H1 (cell line): ENCODE measurements at regions not wholly inside any gene's neighbourhood (a gene's known extent, or its start where the extent isn't known, plus 50 kb on each side); places are given as distances from the start of the nearest gene placed in this dataset.

Experiments
- CTCF ChIA-PET: fragments of 300-600 bp; sonication (Branson Sonifier 250); formaldehyde crosslinking; loops from one replicate; lab custom pipeline; 2021; ENCODE audit not compliant: partially characterized antibody; lab: Charles Lee
- POLR2A ChIA-PET: fragments of 300-600 bp; sonication (Branson Sonifier 250); formaldehyde crosslinking; loops from one replicate; lab custom pipeline; 2021; ENCODE audit warnings: inconsistent platforms; ENCODE audit not compliant: partially characterized antibody; lab: Charles Lee
- DNase-seq, 2 experiments: peaks; one replicate each; pipeline versions ENCODE4 v3.0.0 to v3.0.0-alpha.2; 2010 to 2022; ENCODE audit warnings: low spot score in 2 of 2, low read depth in 1 of 2, mixed read lengths in 1 of 2
- FAIRE-seq: peaks from 2 replicates; lab custom pipeline; 2011; peaks lifted over from hg19 to GRCh38; lab: Jason Lieb, UNC
- H2AFZ ChIP-seq: 2 replicates; pipeline ENCODE4 v1.8.1; 2012; ENCODE audit warnings: low read length, inconsistent platforms
- H2AK5ac ChIP-seq: 2 replicates; pipeline ENCODE4 v1.6.1; 2013; ENCODE audit warnings: low read depth, low read length
- H2BK120ac ChIP-seq: replicated peaks from 2 replicates; pipeline ENCODE3; 2013; ENCODE audit warnings: low read depth, low read length, inconsistent platforms
- H2BK12ac ChIP-seq: 2 replicates; pipeline ENCODE4 v1.6.1; 2013; ENCODE audit warnings: low read depth, low read length
- H2BK15ac ChIP-seq: 2 replicates; pipeline ENCODE4 v1.6.1; 2013; ENCODE audit warnings: low read length
- H2BK20ac ChIP-seq: 2 replicates; pipeline ENCODE4 v1.6.1; 2013; ENCODE audit warnings: low read length
- H2BK5ac ChIP-seq: 2 replicates; pipeline ENCODE4 v1.6.1; 2013; ENCODE audit warnings: low read depth, low read length
- H3K14ac ChIP-seq: 2 replicates; pipeline ENCODE4 v1.6.1; 2013; ENCODE audit warnings: inconsistent platforms; ENCODE audit not compliant: insufficient read length
- H3K18ac ChIP-seq: 2 replicates; pipeline ENCODE4 v1.6.1; 2013; ENCODE audit warnings: low read length; ENCODE audit errors: extremely low read depth
- H3K23ac ChIP-seq: 2 replicates; pipeline ENCODE4 v1.6.1; 2013; ENCODE audit warnings: inconsistent platforms; ENCODE audit not compliant: insufficient read length
- H3K23me2 ChIP-seq: 2 replicates; pipeline ENCODE4 v1.6.1; 2013; ENCODE audit warnings: low read depth, low read length
- H3K27ac ChIP-seq: 2 replicates; pipeline ENCODE4 v1.6.1; 2011; ENCODE audit warnings: low read depth, low read length, inconsistent platforms
- H3K27me3 ChIP-seq, 4 experiments: replicated peaks in 1 of 4; 1 replicate in 1 of 4; 2 replicates in 3 of 4; pipeline versions ENCODE4 v1.6.1 to v1.8.1; 2011 to 2013; ENCODE audit warnings: low read length in 3 of 4, mild to moderate bottlenecking in 3 of 4, inconsistent platforms in 2 of 4, mixed read lengths in 2 of 4, moderate library complexity in 1 of 4; ENCODE audit not compliant: control insufficient read depth in 3 of 4, insufficient read depth in 3 of 4; ENCODE audit errors: extremely low read depth in 1 of 4
- H3K36me3 ChIP-seq, 4 experiments: 2 replicates each; pipeline versions ENCODE4 v1.6.1 to v1.8.1; 2011 to 2013; ENCODE audit warnings: mild to moderate bottlenecking in 4 of 4, low read length in 3 of 4, moderate library complexity in 2 of 4, control low read depth in 1 of 4, inconsistent platforms in 1 of 4; ENCODE audit not compliant: insufficient read depth in 4 of 4, control insufficient read depth in 2 of 4
- H3K4ac ChIP-seq: replicated peaks from 2 replicates; pipeline ENCODE3; 2013; ENCODE audit warnings: low read length, low read depth, mixed read lengths, inconsistent platforms; ENCODE audit not compliant: insufficient read length
- H3K4me1 ChIP-seq, 4 experiments: replicated peaks in 1 of 4; 1 replicate in 1 of 4; 2 replicates in 3 of 4; pipeline versions ENCODE4 v1.6.1 to v1.8.1; 2011 to 2013; ENCODE audit warnings: low read length in 3 of 4, inconsistent platforms in 2 of 4, mixed read lengths in 1 of 4; ENCODE audit not compliant: insufficient read depth in 4 of 4, control insufficient read depth in 3 of 4
- H3K4me2 ChIP-seq, 2 experiments: 2 replicates each; pipeline versions ENCODE4 v1.6.1 to v1.8.1; 2011 to 2013; ENCODE audit warnings: low read depth in 2 of 2, low read length in 2 of 2, control low read depth in 1 of 2, inconsistent platforms in 1 of 2, mild to moderate bottlenecking in 1 of 2; ENCODE audit not compliant: insufficient read depth in 1 of 2
- H3K4me3 ChIP-seq, 4 experiments: fragments of 200-600, 300-600 bp in 1 of 4; sonication (generic), shearing (Covaris generic), sonication (Bioruptor Twin) in 1 of 4; 2 replicates each; pipeline versions ENCODE4 v1.5.1 to v1.8.1; 2011 to 2016; ENCODE audit warnings: low read length in 4 of 4, low read depth in 3 of 4, control low read depth in 2 of 4, inconsistent platforms in 2 of 4, mild to moderate bottlenecking in 2 of 4, mixed read lengths in 1 of 4, moderate library complexity in 1 of 4; ENCODE audit not compliant: insufficient read depth in 2 of 4; ENCODE audit errors: extremely low read depth in 1 of 4
- H3K56ac ChIP-seq: replicated peaks from 2 replicates; pipeline ENCODE3; 2013; ENCODE audit warnings: low read depth, mild to moderate bottlenecking, mixed read lengths, low read length, inconsistent platforms; ENCODE audit not compliant: insufficient read length
- H3K79me1 ChIP-seq: 2 replicates; pipeline ENCODE4 v1.6.1; 2013; ENCODE audit warnings: low read depth, low read length, control low read depth
- H3K79me2 ChIP-seq, 2 experiments: 2 replicates each; pipeline versions ENCODE4 v1.6.1 to v1.8.1; 2012 to 2013; ENCODE audit warnings: low read length in 2 of 2, mild to moderate bottlenecking in 2 of 2, inconsistent platforms in 1 of 2; ENCODE audit not compliant: insufficient read depth in 2 of 2, control insufficient read depth in 1 of 2
- H3K9ac ChIP-seq, 4 experiments: replicated peaks in 1 of 4; 1 replicate in 1 of 4; 2 replicates in 3 of 4; pipeline versions ENCODE4 v1.6.1 to v1.8.1; 2011 to 2013; ENCODE audit warnings: low read depth in 3 of 4, low read length in 3 of 4, control low read depth in 2 of 4, mild to moderate bottlenecking in 2 of 4, moderate library complexity in 2 of 4, inconsistent platforms in 1 of 4; ENCODE audit errors: extremely low read depth in 1 of 4
- H3K9me3 ChIP-seq, 2 experiments: 2 replicates each; pipeline versions ENCODE4 v1.6.1 to v1.8.1; 2012 to 2013; ENCODE audit warnings: mild to moderate bottlenecking in 2 of 2, moderate library complexity in 2 of 2, control low read depth in 1 of 2, inconsistent platforms in 1 of 2, low read depth in 1 of 2, low read length in 1 of 2, mixed read lengths in 1 of 2; ENCODE audit not compliant: insufficient read depth in 2 of 2
- H4K20me1 ChIP-seq, 2 experiments: replicated peaks in 1 of 2; 2 replicates each; pipeline versions ENCODE3 to v1.8.1; 2011 to 2013; ENCODE audit warnings: inconsistent platforms in 2 of 2, low read length in 2 of 2, mild to moderate bottlenecking in 1 of 2; ENCODE audit not compliant: insufficient read depth in 2 of 2, control insufficient read depth in 1 of 2
- H4K5ac ChIP-seq: 2 replicates; pipeline ENCODE4 v1.6.1; 2013; ENCODE audit warnings: low read length, low read depth, mixed read lengths, inconsistent platforms; ENCODE audit not compliant: insufficient read length
- H4K8ac ChIP-seq: 2 replicates; pipeline ENCODE4 v1.8.0; 2013; ENCODE audit warnings: mild to moderate bottlenecking, moderate library complexity, low read length, inconsistent platforms; ENCODE audit not compliant: insufficient read depth; ENCODE audit errors: extremely low read depth
- H4K91ac ChIP-seq: replicated peaks from 2 replicates; pipeline ENCODE3; 2013; ENCODE audit warnings: low read length, mixed read lengths, inconsistent platforms; ENCODE audit not compliant: insufficient read length
- CBX5 ChIP-seq: fragments of 300-800, 300-1000 bp; sonication (generic); IDR thresholded peaks from 2 replicates; pipeline ENCODE4 v1.7.1; 2016; ENCODE audit warnings: antibody characterized with exemption, low read length, low read depth
- CHD1 ChIP-seq: IDR thresholded peaks from 2 replicates; pipeline ENCODE4 v1.6.1; 2012; ENCODE audit warnings: low read depth, low read length, improper control_type of control experiment
- E2F6 ChIP-seq: IDR thresholded peaks from 2 replicates; pipeline ENCODE4 v1.6.1; 2012; ENCODE audit warnings: inconsistent platforms
- GTF2F1 ChIP-seq: IDR thresholded peaks from 2 replicates; pipeline ENCODE4 v1.6.1; 2012; ENCODE audit warnings: low read depth, low read length, improper control_type of control experiment, borderline replicate concordance
- USF2 ChIP-seq: IDR thresholded peaks from 2 replicates; pipeline ENCODE4 v1.6.1; 2011; ENCODE audit warnings: low read length, improper control_type of control experiment
- WGBS, 2 experiments: shearing (Covaris generic) in 1 of 2; methylation state at CpG; one replicate each; pipeline versions ENCODE4 v1.1.6 to v1.1.7; 2013 to 2015; ENCODE audit warnings: low lambda C conversion rate in 2 of 2, mixed read lengths in 2 of 2, inconsistent platforms in 1 of 2, low coverage in 1 of 2, missing lambda C conversion rate in 1 of 2; ENCODE audit not compliant: insufficient replicate concordance in 2 of 2, insufficient coverage in 1 of 2, insufficient read length in 1 of 2; ENCODE audit errors: extremely low coverage in 1 of 2, missing lambda C conversion rate in 1 of 2; 5-methylcytosine and 5-hydroxymethylcytosine counted together

DNA sequence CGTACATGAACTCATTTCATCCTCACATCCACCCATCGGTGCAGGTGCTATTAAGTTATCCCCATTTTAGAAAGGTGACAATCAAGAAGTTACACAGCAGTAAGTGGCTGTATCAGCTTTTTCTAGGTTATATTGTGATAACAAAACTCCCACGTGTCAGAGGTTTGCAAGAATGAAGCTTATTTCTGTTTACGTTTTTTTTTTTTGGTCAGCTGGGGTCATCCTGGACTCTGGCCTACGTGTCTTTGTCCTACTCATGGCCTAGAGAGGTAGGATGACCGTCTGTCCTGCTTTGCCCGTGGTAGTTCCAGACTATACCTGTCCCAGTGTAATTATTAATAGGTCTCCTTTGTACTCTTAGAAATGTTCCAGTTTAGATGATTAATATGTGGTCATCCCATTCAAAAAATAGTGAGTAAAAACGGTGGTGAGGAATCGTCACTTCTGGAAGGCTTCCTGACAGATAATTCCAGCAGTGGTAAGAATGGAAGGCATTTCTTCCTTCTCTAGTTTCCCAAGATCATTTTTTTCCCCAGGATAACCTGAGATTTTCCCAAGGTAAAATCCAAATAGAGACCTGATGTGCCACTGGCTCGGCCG is 64.2 kb upstream of the KIF26B start:
- H3K14ac ChIP-seq, result no peak overlapping the region
- no peak overlapping the region for H2AK5ac ChIP-seq
- H3K79me2 ChIP-seq, result no peaks in the 10 kb centered on the region
- H3K9ac ChIP-seq, result no peak overlapping the region
- 87% methylated on average over 11 of the region's 11 CpGs; no CpG with 5 or more reads in 1 of the 2 experiments for WGBS, 2 experiments
- no peak overlapping the region for H2BK12ac ChIP-seq
- H3K9me3 ChIP-seq, result no peaks in the 10 kb centered on the region
- no peak overlapping the region for H4K5ac ChIP-seq
- H4K8ac ChIP-seq, result no peak overlapping the region
- no peak overlapping the region for H3K56ac ChIP-seq
- no peak overlapping the region for H3K27ac ChIP-seq
- H3K36me3 ChIP-seq, result no peaks in the 10 kb centered on the region; a peak in 1 of 8 replicates
- H2BK120ac ChIP-seq, result no peak overlapping the region
- TF ChIP-seq CBX5, result no peak
- no peak for TF ChIP-seq USF2
- TF ChIP-seq GTF2F1, result no peak
- TF ChIP-seq CHD1, result no peak
- TF ChIP-seq E2F6, result no peak
- TF ChIP-seq, all 59 proteins: peak for 0
- ChIA-PET CTCF (interaction anchor here (0.7 kb wide), 1 partner anchor 1373 kb away, joined by 3 read pairs; no protein-coding TSS in a partner anchor), POLR2A (no interaction called here)
- Histone ChIP-seq H3K79me1 (no peaks in the 10 kb centered on the region), H3K27me3 (no peaks in the 10 kb centered on the region), H3K23ac (no peak overlapping the region), H4K20me1 (no peaks in the 10 kb centered on the region), H3K4me3 (no peak overlapping the region), H2AFZ (no peak overlapping the region), H3K4me2 (no peak overlapping the region), H2BK5ac (no peak overlapping the region), H3K4me1 (no peaks in the 10 kb centered on the region), H2BK20ac (no peak overlapping the region), H3K18ac (no peak overlapping the region), H4K91ac (no peak overlapping the region), H2BK15ac (no peak overlapping the region), H3K23me2 (no peaks in the 10 kb centered on the region), H3K4ac (no peak overlapping the region)
- FAIRE-seq (no peak), DNase-seq (no peak)
